ENCODE measurements at regions not wholly inside any gene's neighbourhood (a gene's known extent, or its start where the extent isn't known, plus 50 kb on each side); places are given as distances from the start of the nearest gene placed in this dataset.
"Not testable (repeated sequence)": the region's sequence is repeated elsewhere in the genome, so short reads cannot be mapped to it uniquely, and the experiment has no call there.

GRCh38 chr4:1547131-1547855 lies 136.8 kb downstream of the FAM53A start:
- intact Hi-C loops (cut with DNase I), result no loop called here
- no peak for DNase-seq (ENCODE audit: low spot score)

DNA sequence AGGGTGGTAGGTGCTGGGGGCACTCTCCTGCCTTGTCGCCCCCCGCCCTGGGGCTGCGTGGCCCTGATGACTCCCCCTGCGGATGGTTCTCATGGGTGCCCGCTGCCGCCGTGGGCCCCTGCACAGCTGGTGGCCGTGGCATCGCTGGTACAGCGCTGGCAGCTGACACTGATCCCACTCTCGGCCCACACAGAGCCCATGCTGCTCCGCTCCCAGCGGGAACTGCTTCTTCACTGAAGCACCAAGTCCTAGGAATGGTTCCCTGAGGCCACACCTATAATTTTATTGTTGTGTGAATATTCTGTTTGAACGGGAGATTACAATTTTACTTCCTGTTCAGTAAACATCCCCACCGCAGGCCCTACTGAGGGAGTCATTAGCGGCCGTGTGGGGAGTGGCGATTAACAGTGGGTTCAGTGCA lies 138.6 kb upstream of the NKX1-1 start:
- no peak for DNase-seq (ENCODE audit: low spot score)
- intact Hi-C loops (cut with DNase I), result no loop called here

- DNase-seq (ENCODE audit: low spot score); intact Hi-C loops (cut with DNase I): not testable (repeated sequence)
Observed at GRCh38 chr4:1544435-1544834, 138.2 kb upstream of the NKX1-1 start.

DNA sequence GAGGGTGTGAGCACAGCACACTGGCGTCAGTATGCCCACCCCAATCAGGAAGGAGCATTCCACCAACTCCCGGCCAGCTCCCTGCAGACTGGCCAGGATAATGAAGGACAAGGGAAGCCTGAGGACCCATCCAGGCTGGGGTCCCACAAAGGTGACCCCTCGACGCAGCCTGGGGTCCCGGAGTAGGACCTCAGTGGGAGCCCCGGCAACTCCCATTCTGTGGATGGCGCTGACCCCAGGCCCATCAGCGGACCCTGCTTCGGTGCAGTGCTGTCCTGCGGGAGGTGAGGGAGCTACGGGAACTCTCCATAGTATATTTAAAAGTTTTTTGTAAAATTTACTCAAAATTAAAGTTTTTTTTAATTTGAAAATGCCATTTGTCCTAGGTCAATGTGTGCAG lies 137.7 kb upstream of the NKX1-1 start:
- intact Hi-C loops (cut with DNase I), result no loop called here

GRCh38 chr4:1543561-1543960 lies 137.3 kb upstream of the NKX1-1 start:
- intact Hi-C loops (cut with DNase I), result no loop called here
- no peak for DNase-seq (ENCODE audit: low spot score)

More for the DNA sequence above, 137.7 kb upstream of the NKX1-1 start:
- DNase-seq (ENCODE audit: low spot score), result no peak

DNA sequence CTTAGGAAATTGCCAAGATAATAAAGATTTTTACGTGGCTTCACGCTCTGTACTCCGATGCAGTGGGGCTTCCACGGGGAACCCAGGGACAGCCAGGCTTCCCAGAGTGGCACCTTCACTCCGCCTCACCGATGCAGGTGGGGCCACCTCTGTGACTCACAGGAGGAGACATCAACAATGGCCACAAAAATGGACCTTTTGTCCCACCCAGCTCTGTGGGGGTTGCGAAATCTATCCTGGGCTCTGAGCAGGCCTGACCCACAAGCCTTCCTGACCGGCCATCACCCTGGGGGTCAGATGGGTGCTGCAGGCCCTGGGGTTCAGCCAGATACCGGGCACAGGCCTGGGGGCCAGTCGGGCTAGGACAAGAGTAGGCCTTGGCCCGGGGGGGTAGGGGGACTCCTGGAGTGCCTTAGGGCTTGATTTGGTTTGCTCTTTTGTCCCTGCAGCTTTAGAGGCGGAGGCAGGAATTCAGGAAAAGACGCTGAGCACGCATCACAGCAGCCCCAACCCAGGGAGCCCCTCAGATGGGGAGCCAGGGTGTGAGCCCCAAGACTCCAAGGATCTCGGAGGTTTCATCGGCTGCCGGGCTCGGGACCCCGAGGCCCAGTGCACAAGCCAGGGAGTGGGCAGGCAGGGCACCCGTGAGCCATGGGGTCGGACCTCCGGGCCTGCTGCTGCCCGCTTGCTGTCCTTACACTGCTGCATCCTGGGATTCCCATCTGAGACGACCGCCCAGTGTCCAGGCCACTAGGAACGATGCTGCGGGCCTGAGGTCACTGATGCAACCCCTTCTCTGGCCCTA lies 136.5 kb upstream of the NKX1-1 start:
- no peak for DNase-seq (ENCODE audit: low spot score)
- intact Hi-C loops (cut with DNase I), result no loop called here

DNA sequence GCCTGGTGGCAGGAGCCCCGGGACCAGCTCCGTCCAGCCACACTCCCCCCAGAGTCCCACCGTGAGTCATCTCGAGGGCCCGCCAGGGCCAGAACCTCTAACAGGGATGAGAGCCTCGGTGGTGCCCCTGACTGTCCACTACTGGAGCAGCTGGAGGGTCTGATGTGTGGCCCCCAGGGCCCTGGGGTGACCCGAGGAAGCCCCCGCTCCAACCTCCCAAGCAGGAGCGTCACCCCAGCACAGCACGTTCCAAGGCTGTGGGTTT lies 135.9 kb upstream of the NKX1-1 start:
- DNase-seq (ENCODE audit: low spot score), result no peak
- intact Hi-C loops (cut with DNase I), result no loop called here

DNA sequence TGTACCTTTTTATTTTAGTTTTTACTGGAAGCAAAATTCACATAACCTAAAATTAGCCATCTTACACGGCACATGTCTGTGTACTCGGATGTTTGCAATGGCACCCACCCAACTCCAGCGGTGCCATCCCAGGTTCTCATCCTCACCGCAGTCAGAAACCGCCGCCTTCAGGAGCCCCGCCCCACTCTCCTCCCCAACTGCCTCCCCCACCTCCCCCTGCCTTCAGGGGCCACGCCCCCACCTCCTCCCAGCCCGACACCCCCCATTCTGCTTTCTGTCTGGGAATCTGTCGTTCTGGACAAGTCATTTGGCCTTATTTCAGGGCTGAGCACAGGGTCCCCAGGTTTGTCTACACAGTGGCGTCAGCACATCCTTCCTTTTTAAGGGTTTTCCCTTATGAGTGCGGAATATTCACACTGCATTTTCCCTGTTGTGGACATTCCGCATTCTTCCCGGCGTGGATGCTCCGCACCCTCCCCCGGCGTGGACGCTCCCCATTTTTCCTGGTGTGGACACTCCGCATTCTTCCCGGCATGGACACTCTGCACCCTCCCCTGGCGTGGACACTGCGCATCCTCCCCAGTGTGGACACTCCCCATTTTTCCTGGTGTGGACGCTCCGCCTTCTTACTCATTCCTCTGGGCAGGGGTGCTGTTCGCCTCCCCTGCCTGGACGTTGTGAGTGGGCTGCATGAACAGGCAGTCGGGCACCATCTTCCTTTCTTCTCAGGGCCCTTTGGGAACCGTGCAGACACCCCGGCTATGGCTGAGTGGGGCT lies 135.4 kb upstream of the NKX1-1 start:
- no peak for DNase-seq (ENCODE audit: low spot score)
- intact Hi-C loops (cut with DNase I), result no loop called here

- intact Hi-C loops (cut with DNase I), result no loop called here
- no peak for DNase-seq (ENCODE audit: low spot score)
Observed at GRCh38 chr4:1540601-1541375, 134.5 kb upstream of the NKX1-1 start.

DNA sequence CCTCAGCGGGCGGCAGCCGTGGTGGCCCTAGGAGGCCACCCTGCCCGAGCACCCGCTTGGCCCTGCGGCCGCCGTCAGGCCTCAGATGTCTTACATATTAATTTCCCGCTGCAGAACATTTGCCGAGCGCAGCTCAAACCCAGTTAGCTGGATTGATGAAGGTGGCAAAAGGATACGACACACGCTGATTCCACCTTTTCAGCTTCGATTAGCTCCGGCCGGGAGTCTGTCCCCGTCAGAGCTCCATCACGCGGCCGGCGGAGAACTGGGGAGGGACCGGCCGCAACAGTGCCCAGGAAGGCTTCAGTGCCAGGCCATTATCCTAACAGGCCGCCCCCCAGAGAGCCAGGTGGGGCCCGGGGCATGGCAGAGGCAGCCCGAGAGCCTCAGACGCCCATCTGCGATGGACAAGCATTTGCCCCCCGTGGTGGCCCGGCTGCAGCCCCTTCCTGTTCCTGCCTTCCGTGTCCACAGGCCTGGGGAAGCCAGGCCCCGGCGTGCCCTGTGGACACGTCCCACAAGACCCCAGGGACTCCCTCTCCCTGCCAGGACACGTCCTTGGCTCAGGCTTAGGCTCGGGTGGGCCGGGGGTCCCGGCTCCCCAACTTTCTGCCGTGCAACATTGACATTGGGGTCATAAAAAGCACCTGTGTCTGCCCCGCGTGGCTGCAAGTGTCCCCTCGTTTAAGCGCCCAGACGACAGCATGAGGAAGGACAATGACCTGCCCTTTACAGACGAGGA lies 133.8 kb upstream of the NKX1-1 start:
- intact Hi-C loops (cut with DNase I), result no loop called here
- no peak for DNase-seq (ENCODE audit: low spot score)

GRCh38 chr4:1538941-1539772 lies 132.9 kb upstream of the NKX1-1 start:
- no peak for DNase-seq (ENCODE audit: low spot score)
- intact Hi-C loops (cut with DNase I), result no loop called here

GRCh38 chr4:1538096-1538410 lies 131.8 kb upstream of the NKX1-1 start:
- intact Hi-C loops (cut with DNase I), result no loop called here
- no peak for DNase-seq (ENCODE audit: low spot score)

DNA sequence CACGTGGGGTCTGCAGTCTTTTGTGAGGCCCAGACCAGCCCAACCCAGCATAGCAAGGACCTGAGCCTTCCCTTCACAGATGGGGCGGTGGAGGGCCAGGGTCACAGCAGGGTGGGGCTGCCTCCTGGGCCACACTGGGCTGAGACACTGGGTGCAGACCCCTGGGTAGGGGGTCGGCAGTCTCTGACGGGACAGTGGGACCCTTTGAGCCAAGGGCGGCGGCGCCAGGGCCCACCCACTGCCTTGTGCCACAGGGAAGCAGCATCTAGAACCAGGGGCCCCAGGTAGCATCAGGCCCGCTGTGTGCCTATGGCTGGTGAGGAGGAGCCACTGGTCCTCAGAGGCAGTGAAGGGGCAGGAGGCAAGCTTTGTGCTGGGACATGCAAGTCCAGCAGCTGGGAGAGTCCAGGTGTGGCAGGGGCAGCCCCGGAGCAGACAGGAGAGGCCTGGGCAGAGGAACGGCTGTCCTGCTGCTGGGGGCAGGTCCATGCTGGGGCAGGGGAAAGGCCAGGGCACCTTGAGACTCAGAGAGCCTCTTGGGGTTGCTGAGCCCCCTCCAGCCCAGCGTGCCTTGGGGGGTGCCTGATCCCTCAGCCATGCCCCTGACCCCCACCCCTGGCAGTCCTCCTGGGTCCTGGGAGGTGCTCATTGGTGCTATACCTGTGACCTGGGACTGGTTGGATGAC lies 131.3 kb upstream of the NKX1-1 start:
- intact Hi-C loops (cut with DNase I), result no loop called here
- no peak for DNase-seq (ENCODE audit: low spot score)

DNA sequence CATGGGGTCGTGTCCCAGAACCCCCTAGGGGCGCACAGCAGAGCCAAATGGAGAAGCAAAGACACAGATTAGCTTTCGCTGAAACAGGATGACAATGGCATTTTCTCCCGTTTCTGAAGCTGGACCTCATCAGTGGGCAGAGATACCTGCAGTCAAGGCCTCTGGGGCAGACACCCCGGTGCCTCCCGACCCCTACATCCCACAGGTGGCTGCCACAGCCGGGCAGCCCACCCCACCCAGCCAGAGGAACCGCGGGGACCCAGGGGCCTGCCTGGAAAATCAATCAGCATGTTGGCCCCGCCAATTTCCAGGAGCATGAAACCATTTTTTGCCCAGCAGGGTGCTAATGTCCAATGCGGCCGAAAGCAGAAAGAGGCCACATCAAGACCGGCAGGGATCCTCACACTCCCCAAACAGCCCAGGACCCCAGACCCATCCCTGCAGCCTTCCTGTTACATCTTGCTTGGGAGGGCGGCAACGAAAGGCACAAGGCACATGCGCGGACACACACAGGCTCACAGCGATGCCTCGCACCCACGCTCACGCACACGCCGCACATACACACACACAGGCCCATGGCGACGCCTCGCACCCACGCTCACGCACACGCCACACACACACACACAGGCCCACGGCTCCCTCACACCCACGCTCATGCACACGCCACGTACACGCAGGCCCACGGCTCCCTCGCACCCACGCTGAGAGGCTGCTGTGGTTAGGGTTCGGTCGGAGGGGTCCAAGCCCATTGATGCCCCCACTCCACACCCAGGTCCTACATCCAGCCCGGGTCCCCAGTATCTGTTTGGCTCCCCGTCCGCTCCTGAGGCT lies 130.6 kb upstream of the NKX1-1 start:
- intact Hi-C loops (cut with DNase I), result no loop called here

DNA sequence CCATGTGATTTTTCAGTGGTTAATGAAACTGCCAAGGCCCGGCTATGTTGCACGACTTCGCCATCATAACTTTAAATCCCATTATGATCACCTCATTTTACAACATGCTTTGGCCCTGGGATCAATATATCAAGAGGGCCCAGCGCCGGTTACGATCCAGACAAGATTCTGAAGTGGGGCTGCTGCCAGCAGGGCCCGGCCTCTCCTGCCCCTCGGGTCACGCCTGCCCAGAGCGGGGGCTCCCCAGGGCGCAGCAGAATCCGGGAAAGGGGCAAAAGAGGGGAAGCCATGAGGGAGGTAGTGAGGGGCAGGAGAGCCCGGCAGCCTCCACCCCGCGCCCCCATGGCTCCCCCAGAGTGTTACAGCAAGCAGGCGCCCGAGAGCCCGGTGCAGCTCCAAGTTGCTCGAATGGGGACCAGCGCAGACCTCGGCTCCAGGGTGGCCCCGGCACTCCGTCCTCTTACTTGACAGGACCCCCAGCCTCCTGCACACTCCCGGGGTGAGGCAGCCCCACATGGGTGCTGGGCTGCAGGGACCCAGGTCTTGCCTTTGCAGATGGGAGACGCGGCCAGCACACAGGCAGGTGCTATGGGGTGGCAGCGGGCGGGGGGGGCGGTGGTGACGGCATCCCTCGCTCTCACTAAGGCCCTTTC lies 129.8 kb upstream of the NKX1-1 start:
- intact Hi-C loops (cut with DNase I), result no loop called here
- DNase-seq (ENCODE audit: low spot score), result no peak

More for the DNA sequence above, 130.6 kb upstream of the NKX1-1 start:
- DNase-seq (ENCODE audit: low spot score), result no peak

DNA sequence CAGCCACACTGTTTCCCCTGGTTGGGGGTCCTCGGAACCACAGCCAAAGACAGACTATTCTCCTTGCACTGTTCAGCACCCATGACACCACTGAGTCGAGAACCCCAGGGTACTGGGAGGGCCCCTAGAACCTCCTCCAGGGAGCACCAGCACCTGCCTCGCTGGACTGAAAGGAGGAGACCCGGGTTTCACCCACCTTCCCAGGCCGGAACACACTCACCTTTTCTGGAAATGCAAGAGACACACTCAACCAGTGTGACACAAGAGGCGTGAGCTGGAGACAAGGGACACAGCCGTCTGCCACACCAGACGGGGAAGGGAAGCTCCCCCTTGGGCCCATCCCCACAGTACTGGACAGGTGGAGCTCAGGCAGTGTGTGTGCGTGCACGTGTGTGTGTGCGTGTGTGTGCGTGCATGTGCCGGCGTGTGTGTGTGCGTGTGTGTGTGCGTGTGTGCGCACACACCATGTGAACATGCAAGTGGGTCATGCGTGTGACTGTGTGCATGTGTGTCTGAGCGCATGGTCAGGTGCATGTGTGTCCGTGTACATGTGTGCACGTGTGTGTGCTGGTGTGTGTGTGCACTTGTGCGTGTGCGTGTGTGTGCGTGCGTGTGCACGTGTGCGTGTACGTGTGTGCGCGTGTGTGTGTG lies 128.8 kb upstream of the NKX1-1 start:
- intact Hi-C loops (cut with DNase I), result no loop called here
- DNase-seq (ENCODE audit: low spot score), result no peak

Measured in cardiac septum (tissue), 1 donor.